ENCODE measurements at regions not wholly inside any gene's neighbourhood (a gene's known extent, or its start where the extent isn't known, plus 50 kb on each side); places are given as distances from the start of the nearest gene placed in this dataset.

DNA sequence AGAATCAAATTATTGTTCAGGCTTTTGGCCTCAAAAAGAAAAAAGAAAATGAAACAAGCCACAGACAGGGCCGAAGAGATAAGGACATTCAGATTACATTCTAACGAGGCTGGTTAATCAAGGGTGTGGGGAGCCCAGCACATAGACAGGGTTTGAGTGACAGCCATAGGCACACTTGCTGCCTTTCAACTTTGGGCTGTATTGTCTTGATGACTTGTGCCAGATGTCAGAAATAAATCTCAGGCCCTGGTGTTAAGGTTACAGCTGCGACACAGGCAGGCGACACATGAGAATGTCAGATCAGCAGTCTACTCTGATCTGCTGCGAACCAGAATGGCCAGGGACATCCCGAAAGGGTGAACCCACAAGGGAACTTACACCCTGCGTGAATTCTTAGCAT lies 231.2 kb upstream of the ARRDC4 start:
- TF ChIP-seq POLR2A (IDR thresholded peaks at IDR 0.05): no peak
- TF ChIP-seq CTCF (IDR thresholded peaks at IDR 0.05): no peak
- TF ChIP-seq EP300 (IDR thresholded peaks at IDR 0.05): no peak

Data from ovary (tissue), 3 donors.